NOMO-1 treated with dmso at 0.1 percent for 144 hours (cell line): ENCODE measurements at regions not wholly inside any gene's neighbourhood (a gene's known extent, or its start where the extent isn't known, plus 50 kb on each side); places are given as distances from the start of the nearest gene placed in this dataset.

Source experiments
- DNase-seq: peaks from one replicate; lab custom pipeline; 2025; ENCODE audit not compliant: unreplicated experiment; lab: John Stamatoyannopoulos, UW

GRCh38 chr11:112837162-112837826, 123.9 kb upstream of the NCAM1 start:
- no peak for DNase-seq

- DNase-seq = no peak
These were observed 122.2 kb upstream of the NCAM1 start for GRCh38 chr11:112839051-112839450.

GRCh38 chr11:112841729-112842128, 119.5 kb upstream of the NCAM1 start:
- no peak for DNase-seq

GRCh38 chr11:112842151-112842550, 119.1 kb upstream of the NCAM1 start:
- DNase-seq = no peak

- DNase-seq = no peak
These were observed 116.7 kb upstream of the NCAM1 start for GRCh38 chr11:112844517-112844916.

GRCh38 chr11:112847568-112847967, 113.7 kb upstream of the NCAM1 start:
- no peak for DNase-seq

GRCh38 chr11:112852143-112852866, 108.9 kb upstream of the NCAM1 start:
- DNase-seq = no peak

- DNase-seq = no peak
These were observed 105.1 kb upstream of the NCAM1 start for GRCh38 chr11:112856133-112856532.

- DNase-seq = no peak
These were observed 104.6 kb upstream of the NCAM1 start for GRCh38 chr11:112856591-112856990.

- DNase-seq = no peak
These were observed 102.8 kb upstream of the NCAM1 start for GRCh38 chr11:112858289-112859023.

- DNase-seq = no peak
These were observed 101.4 kb upstream of the NCAM1 start for GRCh38 chr11:112859787-112860186.

- DNase-seq = no peak
These were observed 99.9 kb upstream of the NCAM1 start for GRCh38 chr11:112861356-112861755.

GRCh38 chr11:112863305-112863704, 97.9 kb upstream of the NCAM1 start:
- DNase-seq = no peak

GRCh38 chr11:112864672-112865071, 96.5 kb upstream of the NCAM1 start:
- no peak for DNase-seq

GRCh38 chr11:112871909-112872500, 89.2 kb upstream of the NCAM1 start:
- no peak for DNase-seq

- no peak for DNase-seq
These were observed 86.2 kb upstream of the NCAM1 start for GRCh38 chr11:112874980-112875379.

GRCh38 chr11:112877581-112877980, 83.6 kb upstream of the NCAM1 start:
- DNase-seq = no peak

- DNase-seq = no peak
These were observed 83.1 kb upstream of the NCAM1 start for GRCh38 chr11:112878033-112878601.

GRCh38 chr11:112880495-112880894, 80.7 kb upstream of the NCAM1 start:
- no peak for DNase-seq

- no peak for DNase-seq
These were observed 79.8 kb upstream of the NCAM1 start for GRCh38 chr11:112881461-112881860.
